ENCODE measurements at regions not wholly inside any gene's neighbourhood (a gene's known extent, or its start where the extent isn't known, plus 50 kb on each side); places are given as distances from the start of the nearest gene placed in this dataset.

- no peak overlapping the region for H3K9ac ChIP-seq (ENCODE audit: low read length in 3 of 3)
- intact Hi-C loops (cut with DNase I) = no loop called here
- DNase-seq (no peak), FAIRE-seq (no peak)
- no peaks in the 10 kb centered on the region for H3K36me3 ChIP-seq (ENCODE audit: control insufficient read depth in 2 of 3, insufficient read depth in 3 of 3, low read length in 3 of 3)
- no peak overlapping the region for H3K4me3 ChIP-seq (ENCODE audit: low read length in 3 of 3)
- H3K4me1 ChIP-seq (ENCODE audit: control insufficient read depth in 2 of 3, insufficient read depth in 2 of 3, low read depth in 1 of 3, low read length in 3 of 3) = no peaks in the 10 kb centered on the region
- TF ChIP-seq CTCF (IDR thresholded peaks at IDR 0.05; ENCODE audit: borderline replicate concordance, extremely low read depth, insufficient read depth) = no peak
- H3K27me3 ChIP-seq (ENCODE audit: control insufficient read depth, insufficient read depth, low read length) = no peaks in the 10 kb centered on the region
- no peak overlapping the region for H3K27ac ChIP-seq (ENCODE audit: low read depth in 2 of 2, low read length in 2 of 2)
- no peaks in the 10 kb centered on the region for H3K9me3 ChIP-seq (ENCODE audit: control insufficient read depth in 2 of 3, insufficient read depth in 1 of 3, low read length in 3 of 3)
Measured at GRCh38 chr14:98204139-98204538, 1067.9 kb downstream of the BCL11B start.

- intact Hi-C loops (cut with DNase I) = no loop called here
- Histone ChIP-seq H3K9ac (ENCODE audit: low read length in 3 of 3) (no peak overlapping the region), H3K9me3 (ENCODE audit: control insufficient read depth in 2 of 3, insufficient read depth in 1 of 3, low read length in 3 of 3) (no peaks in the 10 kb centered on the region), H3K27me3 (ENCODE audit: control insufficient read depth, insufficient read depth, low read length) (no peaks in the 10 kb centered on the region), H3K36me3 (ENCODE audit: control insufficient read depth in 2 of 3, insufficient read depth in 3 of 3, low read length in 3 of 3) (no peaks in the 10 kb centered on the region), H3K27ac (ENCODE audit: low read depth in 2 of 2, low read length in 2 of 2) (no peak overlapping the region), H3K4me1 (ENCODE audit: control insufficient read depth in 2 of 3, insufficient read depth in 2 of 3, low read depth in 1 of 3, low read length in 3 of 3) (no peaks in the 10 kb centered on the region), H3K4me3 (ENCODE audit: low read length in 3 of 3) (no peak overlapping the region)
- FAIRE-seq (no peak), DNase-seq (no peak)
- TF ChIP-seq CTCF (IDR thresholded peaks at IDR 0.05; ENCODE audit: borderline replicate concordance, extremely low read depth, insufficient read depth) = no peak
Measured at GRCh38 chr14:98207415-98207814, 1064.6 kb downstream of the BCL11B start.

- intact Hi-C loops (cut with DNase I) = no loop called here
- DNase-seq = no peak
- no peaks in the 10 kb centered on the region for H3K27me3 ChIP-seq (ENCODE audit: control insufficient read depth, insufficient read depth, low read length)
- H3K4me1 ChIP-seq (ENCODE audit: control insufficient read depth in 2 of 3, insufficient read depth in 2 of 3, low read depth in 1 of 3, low read length in 3 of 3) = no peaks in the 10 kb centered on the region
- H3K9me3 ChIP-seq (ENCODE audit: control insufficient read depth in 2 of 3, insufficient read depth in 1 of 3, low read length in 3 of 3) = no peaks in the 10 kb centered on the region
- TF ChIP-seq CTCF (IDR thresholded peaks at IDR 0.05; ENCODE audit: borderline replicate concordance, extremely low read depth, insufficient read depth) = no peak
- H3K4me3 ChIP-seq (ENCODE audit: low read length in 3 of 3) = no peak overlapping the region
- no peak overlapping the region for H3K9ac ChIP-seq (ENCODE audit: low read length in 3 of 3)
- FAIRE-seq = no peak
- H3K27ac ChIP-seq (ENCODE audit: low read depth in 2 of 2, low read length in 2 of 2) = no peak overlapping the region
- no peaks in the 10 kb centered on the region for H3K36me3 ChIP-seq (ENCODE audit: control insufficient read depth in 2 of 3, insufficient read depth in 3 of 3, low read length in 3 of 3)
Measured at GRCh38 chr14:98208211-98208611, 1063.8 kb downstream of the BCL11B start.

GRCh38 chr14:98208943-98209342 is 1063.1 kb downstream of the BCL11B start:
- Histone ChIP-seq H3K36me3 (ENCODE audit: control insufficient read depth in 2 of 3, insufficient read depth in 3 of 3, low read length in 3 of 3) (no peaks in the 10 kb centered on the region), H3K9ac (ENCODE audit: low read length in 3 of 3) (no peak overlapping the region), H3K4me3 (ENCODE audit: low read length in 3 of 3) (no peak overlapping the region), H3K27me3 (ENCODE audit: control insufficient read depth, insufficient read depth, low read length) (no peaks in the 10 kb centered on the region), H3K9me3 (ENCODE audit: control insufficient read depth in 2 of 3, insufficient read depth in 1 of 3, low read length in 3 of 3) (no peaks in the 10 kb centered on the region), H3K27ac (ENCODE audit: low read depth in 2 of 2, low read length in 2 of 2) (no peak overlapping the region), H3K4me1 (ENCODE audit: control insufficient read depth in 2 of 3, insufficient read depth in 2 of 3, low read depth in 1 of 3, low read length in 3 of 3) (no peaks in the 10 kb centered on the region)
- no peak for FAIRE-seq
- TF ChIP-seq CTCF (IDR thresholded peaks at IDR 0.05; ENCODE audit: borderline replicate concordance, extremely low read depth, insufficient read depth) = no peak
- intact Hi-C loops (cut with DNase I) = no loop called here
- no peak for DNase-seq

All from kidney (tissue), 13 donors.